ENCODE measurements at regions not wholly inside any gene's neighbourhood (a gene's known extent, or its start where the extent isn't known, plus 50 kb on each side); places are given as distances from the start of the nearest gene placed in this dataset.

DNA sequence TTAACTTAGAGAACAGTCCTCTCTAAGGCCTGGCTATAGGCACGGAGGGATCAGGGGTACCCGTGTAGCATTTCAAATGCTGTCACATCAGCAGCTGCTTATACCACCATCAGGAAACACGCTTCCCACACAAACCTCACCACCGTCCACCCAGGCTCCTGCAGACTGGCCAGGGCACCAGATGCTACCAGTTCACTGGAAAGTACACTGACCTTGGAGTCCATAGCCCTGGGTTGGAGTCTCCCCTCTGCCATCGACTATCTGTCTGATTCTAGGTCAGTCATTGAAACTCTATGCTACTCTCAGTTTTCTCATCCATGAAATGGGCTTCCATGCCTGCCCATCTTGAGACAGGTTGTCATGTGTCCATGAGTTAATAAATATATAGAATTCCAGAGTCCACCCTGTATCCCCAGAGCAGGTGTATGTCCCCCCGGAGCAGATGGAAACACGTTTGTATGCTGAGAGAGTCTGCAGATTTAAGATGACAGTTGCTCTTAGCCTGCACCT lies 156.0 kb upstream of the SMAD3 start:
- no peak for TF ChIP-seq EZH2 (IDR thresholded peaks at IDR 0.05; ENCODE audit: borderline replicate concordance, low read length)
- TF ChIP-seq, protein P1, sequence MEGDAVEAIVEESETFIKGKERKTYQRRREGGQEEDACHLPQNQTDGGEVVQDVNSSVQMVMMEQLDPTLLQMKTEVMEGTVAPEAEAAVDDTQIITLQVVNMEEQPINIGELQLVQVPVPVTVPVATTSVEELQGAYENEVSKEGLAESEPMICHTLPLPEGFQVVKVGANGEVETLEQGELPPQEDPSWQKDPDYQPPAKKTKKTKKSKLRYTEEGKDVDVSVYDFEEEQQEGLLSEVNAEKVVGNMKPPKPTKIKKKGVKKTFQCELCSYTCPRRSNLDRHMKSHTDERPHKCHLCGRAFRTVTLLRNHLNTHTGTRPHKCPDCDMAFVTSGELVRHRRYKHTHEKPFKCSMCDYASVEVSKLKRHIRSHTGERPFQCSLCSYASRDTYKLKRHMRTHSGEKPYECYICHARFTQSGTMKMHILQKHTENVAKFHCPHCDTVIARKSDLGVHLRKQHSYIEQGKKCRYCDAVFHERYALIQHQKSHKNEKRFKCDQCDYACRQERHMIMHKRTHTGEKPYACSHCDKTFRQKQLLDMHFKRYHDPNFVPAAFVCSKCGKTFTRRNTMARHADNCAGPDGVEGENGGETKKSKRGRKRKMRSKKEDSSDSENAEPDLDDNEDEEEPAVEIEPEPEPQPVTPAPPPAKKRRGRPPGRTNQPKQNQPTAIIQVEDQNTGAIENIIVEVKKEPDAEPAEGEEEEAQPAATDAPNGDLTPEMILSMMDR (conservative IDR thresholded peaks at IDR 0.05 in 1 of 2, IDR thresholded peaks at IDR 0.05 in 1 of 2; ENCODE audit: extremely low read depth in 1 of 2, insufficient read depth in 1 of 2, low read depth in 1 of 2, low read length in 2 of 2): no peak

Measured in mammary epithelial cell (primary cell).